Ureter (tissue), 1 donor: ENCODE measurements at regions not wholly inside any gene's neighbourhood (a gene's known extent, or its start where the extent isn't known, plus 50 kb on each side); places are given as distances from the start of the nearest gene placed in this dataset.
"Not testable (repeated sequence)": the region's sequence is repeated elsewhere in the genome, so short reads cannot be mapped to it uniquely, and the experiment has no call there.

ENCODE experiments used
- DNase-seq: peaks from one replicate; pipeline ENCODE4 v3.0.0-alpha.2; 2020; ENCODE audit warnings: low spot score
- donor health status: DM: yes; HTN: yes; CAD: no.

DNA sequence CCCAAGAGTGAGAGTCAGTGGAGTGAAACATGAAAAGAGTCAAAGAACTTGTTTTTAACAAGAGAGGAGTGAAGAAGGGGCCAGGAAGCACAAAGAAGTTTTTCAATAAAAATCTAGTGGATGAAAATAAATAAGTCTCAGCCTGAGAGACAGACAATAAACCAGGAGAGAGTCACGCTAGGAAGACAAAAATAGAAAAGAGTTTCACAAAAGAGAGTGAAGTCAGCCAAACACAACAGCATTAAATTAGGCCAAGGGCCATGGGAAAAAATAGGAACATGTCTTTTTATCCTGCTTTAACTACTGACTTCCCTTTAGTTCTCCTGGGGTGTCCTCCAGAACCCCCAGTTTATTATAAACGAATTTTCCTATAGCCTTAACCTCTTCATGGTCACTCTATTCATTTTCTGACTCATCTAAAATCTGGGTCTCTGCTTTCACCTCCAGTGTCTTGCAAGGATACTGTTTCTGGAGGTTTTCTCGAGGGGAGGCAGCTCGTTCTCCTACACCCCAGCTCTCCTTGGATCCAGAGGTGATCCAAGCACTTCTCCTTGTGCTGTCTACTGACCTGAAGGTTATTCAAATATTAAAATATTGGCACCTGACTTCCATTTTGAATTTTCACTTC lies 571.5 kb upstream of the PPP2R3A start:
- DNase-seq = no peak

DNA sequence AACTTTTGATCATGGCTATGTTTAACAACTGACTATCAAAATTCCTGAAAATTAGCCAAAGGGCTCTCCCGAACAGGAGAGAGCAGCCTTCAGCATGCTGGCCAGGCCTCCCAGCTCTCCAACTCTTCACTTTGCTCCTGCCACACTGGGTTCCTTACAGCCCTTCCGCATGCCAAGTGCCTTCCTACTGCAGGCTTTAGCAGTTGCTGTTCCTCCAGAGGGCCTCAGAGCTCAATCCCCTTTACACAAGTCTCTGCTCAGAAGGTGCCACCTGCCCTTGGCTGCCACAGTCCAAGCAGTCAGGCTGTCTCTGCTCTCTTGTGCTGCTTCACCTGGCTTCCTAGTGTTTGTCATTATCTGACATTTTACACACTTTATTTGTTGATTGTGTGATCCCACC lies 553.1 kb upstream of the PPP2R3A start:
- no peak for DNase-seq

DNA sequence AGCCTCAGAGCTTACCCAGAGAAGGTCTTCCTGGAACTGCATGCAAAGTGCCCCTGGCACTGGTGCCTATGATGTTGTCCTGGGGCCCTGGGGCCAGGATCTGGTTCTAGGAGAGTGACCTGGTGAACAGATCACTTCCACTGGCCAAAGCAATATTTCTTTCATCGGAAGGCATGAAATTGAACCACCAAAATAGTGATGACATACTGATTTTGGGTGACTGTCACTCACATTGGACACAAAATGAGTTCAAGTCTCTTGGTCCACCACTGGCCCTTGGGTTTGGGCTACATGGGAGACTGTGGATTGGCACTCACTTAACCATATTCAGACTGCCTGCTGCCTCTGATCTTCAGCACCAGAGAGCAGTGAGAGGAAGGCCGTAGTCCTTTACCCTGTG lies 549.3 kb upstream of the PPP2R3A start:
- DNase-seq = no peak

DNA sequence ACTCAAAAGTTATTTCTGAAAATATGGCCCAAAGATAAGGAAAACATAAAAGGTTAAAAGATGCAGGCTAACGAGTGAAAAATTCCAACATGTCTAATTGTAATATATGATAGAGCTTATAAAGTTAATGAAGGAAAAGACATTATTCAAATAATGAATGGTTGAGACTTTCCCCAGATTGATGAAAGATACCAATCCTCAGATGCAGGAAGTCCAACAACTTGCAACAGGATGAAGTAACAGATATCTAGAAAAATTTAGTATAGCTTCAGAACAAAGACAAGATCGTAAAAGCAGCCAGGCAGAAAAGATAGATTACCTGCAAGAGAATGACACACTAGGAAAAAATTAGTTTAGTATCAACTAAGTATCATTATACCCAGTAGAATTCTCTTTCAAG lies 546.4 kb upstream of the PPP2R3A start:
- no peak for DNase-seq

DNA sequence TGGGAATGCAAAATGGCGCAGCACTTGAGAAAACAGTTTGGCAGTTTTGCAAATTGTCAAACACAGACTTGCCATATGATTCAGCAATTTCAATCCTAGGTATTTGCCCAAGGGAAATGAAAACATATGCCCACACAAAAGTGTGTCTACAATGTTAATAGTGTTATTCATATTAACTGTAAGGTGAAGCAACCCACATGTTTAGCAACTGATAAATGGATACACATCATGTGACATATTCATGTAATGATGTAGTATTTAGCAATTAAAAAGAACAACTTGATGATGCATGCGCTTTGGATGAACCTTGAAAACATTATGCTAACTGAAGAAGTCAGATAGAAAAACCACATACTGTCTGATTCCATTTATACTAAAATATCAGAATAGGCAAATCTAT lies 539.0 kb upstream of the PPP2R3A start:
- no peak for DNase-seq

- DNase-seq = no peak
These were observed 533.1 kb upstream of the PPP2R3A start for GRCh38 chr3:135432402-135432801.

GRCh38 chr3:135438889-135439597 lies 526.5 kb upstream of the PPP2R3A start:
- DNase-seq = not testable (repeated sequence)

DNA sequence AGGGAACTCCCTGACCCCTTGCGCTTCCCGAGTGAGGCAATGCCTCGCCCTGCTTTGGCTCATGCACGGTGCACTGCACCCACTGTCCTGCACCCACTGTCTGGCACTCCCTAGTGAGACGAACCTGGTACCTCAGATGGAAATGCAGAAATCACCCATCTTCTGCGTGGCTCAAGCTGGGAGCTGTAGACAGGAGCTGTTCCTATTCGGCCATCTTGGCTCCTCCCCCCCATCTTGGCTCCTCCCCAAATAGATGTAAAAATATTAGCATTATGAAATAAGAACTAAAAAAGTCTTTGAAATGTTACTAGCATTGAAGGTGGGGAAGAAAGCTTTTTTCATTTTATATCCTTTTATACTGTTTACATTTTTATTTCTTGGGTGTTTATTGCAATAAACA lies 525.9 kb upstream of the PPP2R3A start:
- DNase-seq = not testable (repeated sequence)

- no peak for DNase-seq
These were observed 525.3 kb upstream of the PPP2R3A start for GRCh38 chr3:135440233-135440632.

GRCh38 chr3:135440746-135441145 lies 524.8 kb upstream of the PPP2R3A start:
- no peak for DNase-seq

GRCh38 chr3:135444058-135444457 lies 521.5 kb upstream of the PPP2R3A start:
- DNase-seq = no peak

DNA sequence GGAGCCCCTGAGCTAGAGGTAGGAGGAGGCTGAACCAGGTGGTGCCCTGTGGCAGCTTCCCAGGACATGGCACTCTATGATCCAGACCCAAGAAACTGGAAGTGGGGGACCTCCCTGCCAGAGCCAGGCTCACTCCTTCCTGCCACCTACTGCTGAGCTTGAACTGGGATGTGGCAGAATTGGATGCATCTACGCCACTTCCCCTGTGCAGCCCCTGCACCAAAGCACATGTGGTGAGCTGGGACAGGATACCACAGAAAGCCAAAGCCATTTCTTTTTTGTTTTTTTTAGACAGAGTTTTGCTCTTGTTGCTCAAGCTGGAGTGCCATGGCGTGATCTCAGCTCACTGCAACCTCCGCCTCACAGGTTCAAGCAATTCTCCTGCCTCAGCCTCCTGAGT lies 518.0 kb upstream of the PPP2R3A start:
- no peak for DNase-seq

DNA sequence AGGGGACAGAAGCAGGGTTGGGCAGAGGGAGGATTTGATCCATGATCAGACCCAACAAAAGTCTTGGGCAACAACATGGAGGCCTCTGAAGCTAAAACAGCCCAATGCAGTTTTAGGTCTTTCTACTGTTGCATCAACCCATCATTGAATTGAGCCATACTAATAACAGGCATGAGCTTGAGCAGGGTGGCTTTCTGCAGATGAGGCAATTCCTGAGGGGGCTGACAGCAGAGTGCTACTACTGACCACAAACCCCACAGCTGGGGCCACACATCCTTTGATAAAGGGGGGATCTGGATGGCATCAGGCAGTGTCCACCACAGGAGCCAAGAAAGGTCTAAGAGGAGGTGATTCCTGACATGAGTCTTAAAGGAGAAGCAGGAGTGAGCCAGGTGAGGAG lies 517.0 kb upstream of the PPP2R3A start:
- DNase-seq = no peak

- DNase-seq = no peak
These were observed 516.5 kb upstream of the PPP2R3A start for GRCh38 chr3:135449046-135449445.

- no peak for DNase-seq
These were observed 514.3 kb upstream of the PPP2R3A start for GRCh38 chr3:135451037-135451785.

- no peak for DNase-seq
These were observed 512.6 kb upstream of the PPP2R3A start for GRCh38 chr3:135452881-135453280.

GRCh38 chr3:135453326-135453725 lies 512.2 kb upstream of the PPP2R3A start:
- no peak for DNase-seq

- no peak for DNase-seq
These were observed 510.6 kb upstream of the PPP2R3A start for GRCh38 chr3:135454890-135455289.

DNA sequence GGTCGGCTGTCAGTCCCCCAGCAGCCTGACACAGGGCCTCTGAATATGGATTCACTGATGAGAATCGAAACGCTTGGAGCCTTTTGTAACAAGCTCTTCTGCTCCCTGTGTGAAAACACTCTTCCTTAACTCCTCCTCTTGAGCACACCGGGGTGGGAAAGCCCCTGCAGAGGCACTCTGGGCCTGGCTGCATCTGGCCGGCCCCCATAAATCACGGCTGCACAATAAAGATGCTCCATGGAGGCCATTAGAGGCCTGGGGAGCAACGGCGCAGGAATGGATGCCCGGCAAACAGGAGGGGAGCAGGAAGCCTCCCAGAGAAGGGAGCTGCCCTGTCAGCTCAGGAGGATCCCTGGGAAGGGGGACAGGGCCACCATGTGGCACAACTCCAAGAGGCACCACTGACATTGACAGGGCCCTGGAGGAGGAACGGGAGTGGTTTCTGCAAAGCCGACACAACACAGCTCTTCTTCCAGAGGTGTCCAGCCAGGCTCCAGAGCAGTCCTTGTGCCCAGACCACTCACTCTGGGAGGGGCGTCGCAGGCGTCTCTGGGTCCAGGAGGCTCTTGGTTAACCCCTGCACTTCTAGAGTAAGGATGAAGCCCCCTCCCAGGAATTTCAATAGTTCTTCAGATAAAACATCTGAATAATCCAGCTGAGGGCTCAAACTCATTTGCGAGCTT lies 509.3 kb upstream of the PPP2R3A start:
- no peak for DNase-seq

- no peak for DNase-seq
These were observed 506.8 kb upstream of the PPP2R3A start for GRCh38 chr3:135458541-135459322.

DNA sequence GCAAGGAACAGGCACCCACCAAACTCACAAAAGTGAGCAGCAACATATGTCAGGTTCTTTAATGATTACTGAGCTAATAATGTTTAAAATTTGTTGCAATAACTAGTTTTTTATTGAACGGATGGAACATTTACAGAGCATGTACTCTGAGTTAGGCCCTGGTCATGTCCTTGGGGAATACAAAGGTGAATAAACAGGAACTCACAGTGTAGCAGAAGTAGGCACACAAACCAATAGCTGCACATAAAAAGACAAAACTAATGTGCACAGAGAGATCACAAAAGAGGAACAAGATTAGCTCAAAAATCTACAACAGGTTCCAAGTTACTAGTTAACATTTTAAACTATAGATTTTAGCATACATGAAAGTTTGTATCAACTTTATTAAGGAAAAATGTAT lies 505.3 kb upstream of the PPP2R3A start:
- DNase-seq = no peak

GRCh38 chr3:135471911-135472310 lies 493.6 kb upstream of the PPP2R3A start:
- DNase-seq = no peak
